Omental fat pad (tissue), 3 donors: ENCODE measurements at regions not wholly inside any gene's neighbourhood (a gene's known extent, or its start where the extent isn't known, plus 50 kb on each side); places are given as distances from the start of the nearest gene placed in this dataset.

Experiments used
- ATAC-seq: fragments of 150-250 bp; one replicate; pipeline ENCODE4 v1.9.1; 2016; ENCODE audit warnings: mild to moderate bottlenecking, moderate library complexity; ENCODE audit not compliant: low FRiP score
- DNase-seq: peaks from one replicate; pipeline ENCODE4 v3.0.0-alpha.2; 2019; ENCODE audit warnings: low spot score
- TF ChIP-seq, protein P1 (sequence below), 3 donors: fragments of 450-650 bp; IDR thresholded peaks; one replicate each; pipeline ENCODE4 v1.5.1; 2016 to 2017; ENCODE audit warnings: antibody characterized with exemption in 3 of 3, mild to moderate bottlenecking in 3 of 3, moderate library complexity in 2 of 3

DNA sequence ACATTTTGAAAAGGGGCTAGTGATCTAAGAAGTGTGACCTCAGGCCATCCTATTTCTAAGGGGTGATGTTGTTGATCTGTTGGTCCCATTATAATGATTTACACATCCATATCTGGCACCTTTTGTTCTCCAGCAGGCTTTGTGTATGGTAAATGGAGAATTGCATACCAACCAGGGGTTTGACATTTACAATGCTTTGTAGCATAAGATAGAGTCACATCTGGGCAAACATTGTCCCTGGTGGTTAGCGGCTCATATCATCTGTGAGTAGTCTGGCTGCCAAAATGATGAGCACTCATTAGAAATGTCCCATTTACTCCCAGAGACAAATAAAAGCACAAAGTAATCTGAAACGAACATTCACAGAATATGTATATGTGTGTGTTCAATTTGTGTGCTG, 1775.5 kb upstream of the CELF4 start:
- no peak for DNase-seq
- TF ChIP-seq, protein P1, sequence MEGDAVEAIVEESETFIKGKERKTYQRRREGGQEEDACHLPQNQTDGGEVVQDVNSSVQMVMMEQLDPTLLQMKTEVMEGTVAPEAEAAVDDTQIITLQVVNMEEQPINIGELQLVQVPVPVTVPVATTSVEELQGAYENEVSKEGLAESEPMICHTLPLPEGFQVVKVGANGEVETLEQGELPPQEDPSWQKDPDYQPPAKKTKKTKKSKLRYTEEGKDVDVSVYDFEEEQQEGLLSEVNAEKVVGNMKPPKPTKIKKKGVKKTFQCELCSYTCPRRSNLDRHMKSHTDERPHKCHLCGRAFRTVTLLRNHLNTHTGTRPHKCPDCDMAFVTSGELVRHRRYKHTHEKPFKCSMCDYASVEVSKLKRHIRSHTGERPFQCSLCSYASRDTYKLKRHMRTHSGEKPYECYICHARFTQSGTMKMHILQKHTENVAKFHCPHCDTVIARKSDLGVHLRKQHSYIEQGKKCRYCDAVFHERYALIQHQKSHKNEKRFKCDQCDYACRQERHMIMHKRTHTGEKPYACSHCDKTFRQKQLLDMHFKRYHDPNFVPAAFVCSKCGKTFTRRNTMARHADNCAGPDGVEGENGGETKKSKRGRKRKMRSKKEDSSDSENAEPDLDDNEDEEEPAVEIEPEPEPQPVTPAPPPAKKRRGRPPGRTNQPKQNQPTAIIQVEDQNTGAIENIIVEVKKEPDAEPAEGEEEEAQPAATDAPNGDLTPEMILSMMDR (IDR thresholded peaks at IDR 0.05), result no peak
- no peak for ATAC-seq

GRCh38 chr18:39340418-39340817, 1774.8 kb upstream of the CELF4 start:
- TF ChIP-seq, protein P1 (IDR thresholded peaks at IDR 0.05), result no peak
- DNase-seq, result no peak
- no peak for ATAC-seq

DNA sequence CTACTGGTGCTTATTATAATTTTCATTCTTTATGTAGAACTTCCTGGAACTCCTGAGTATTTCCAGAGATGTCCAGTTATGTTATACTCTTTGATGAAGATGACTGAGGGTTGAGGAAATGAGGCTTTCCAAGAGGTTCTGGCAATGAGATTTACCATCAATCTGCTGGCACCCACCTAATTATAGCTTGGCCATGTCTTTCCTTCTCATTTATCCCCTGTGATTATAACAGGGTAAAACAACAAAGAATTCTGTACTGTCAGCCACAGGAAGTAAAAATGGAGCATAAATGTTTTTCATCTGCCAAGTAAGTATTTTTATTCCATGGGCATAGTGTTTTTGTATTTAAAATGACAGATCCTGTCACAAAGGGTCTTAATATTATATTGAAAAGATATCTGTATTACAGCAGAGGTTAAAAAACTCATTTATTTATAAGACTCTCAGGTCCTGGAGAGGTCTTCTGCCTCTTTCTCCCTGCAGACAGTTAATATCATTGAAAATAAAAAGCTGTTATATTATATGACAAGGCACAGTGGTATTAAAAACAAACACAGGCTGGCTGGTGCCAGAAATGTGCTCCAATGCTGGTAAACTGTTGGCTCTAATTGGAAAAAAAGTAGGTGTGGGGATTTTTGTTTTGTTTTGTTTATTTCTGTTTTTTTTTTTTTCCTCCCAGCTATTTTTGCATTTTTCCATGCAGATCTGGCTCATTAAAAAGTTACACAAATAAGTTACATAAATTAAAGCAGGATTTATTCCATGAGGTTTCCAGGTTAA, 1764.1 kb upstream of the CELF4 start:
- no peak for DNase-seq
- TF ChIP-seq, protein P1 (IDR thresholded peaks at IDR 0.05), result no peak
- no peak for ATAC-seq

GRCh38 chr18:39326772-39327171, 1761.2 kb upstream of the CELF4 start:
- no peak for ATAC-seq
- no peak for DNase-seq
- TF ChIP-seq, protein P1 (IDR thresholded peaks at IDR 0.05), result no peak

DNA sequence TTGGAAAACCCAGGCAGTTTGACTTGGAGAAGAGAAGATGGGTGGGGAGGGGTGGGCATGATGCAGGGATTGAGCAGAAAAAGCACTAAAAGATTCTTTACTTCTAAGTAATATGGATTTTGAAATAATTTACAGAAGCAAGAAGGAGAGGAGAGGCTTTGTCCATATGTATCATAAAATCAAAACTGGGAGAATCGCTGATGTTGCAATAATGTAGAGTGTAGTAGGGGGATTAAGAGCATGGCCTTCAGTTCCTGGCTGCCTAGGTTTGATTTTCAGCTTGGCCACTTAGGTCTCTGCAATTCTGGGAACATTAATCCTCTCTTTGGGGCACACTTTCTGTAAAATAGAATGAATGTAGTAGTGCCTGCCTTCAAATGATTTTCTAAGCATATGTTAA, 1760.4 kb upstream of the CELF4 start:
- DNase-seq (no peak), ATAC-seq (no peak)
- TF ChIP-seq, protein P1 (IDR thresholded peaks at IDR 0.05), result no peak

DNA sequence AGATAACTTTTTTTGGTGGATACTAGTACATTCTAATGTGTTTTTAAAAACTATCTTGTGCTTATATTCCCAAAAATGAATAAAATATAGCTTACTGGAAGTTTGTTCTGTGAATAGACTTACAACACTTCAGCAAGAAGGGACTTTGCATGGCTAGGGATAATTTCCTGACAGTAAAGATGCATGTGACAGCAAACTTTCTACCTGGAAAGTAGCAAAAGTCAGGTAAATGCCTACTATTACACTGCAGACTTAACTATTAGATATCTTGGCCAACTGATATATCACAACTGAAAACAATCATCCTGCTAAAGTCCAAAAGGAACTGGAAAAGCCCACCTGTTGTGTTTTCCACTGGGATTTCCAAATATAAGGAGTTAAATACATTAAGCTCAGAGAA, 1753.5 kb upstream of the CELF4 start:
- TF ChIP-seq, protein P1 (IDR thresholded peaks at IDR 0.05), result no peak
- no peak for DNase-seq
- ATAC-seq, result no peak

GRCh38 chr18:39318462-39318861, 1752.9 kb upstream of the CELF4 start:
- DNase-seq (no peak), ATAC-seq (no peak)
- TF ChIP-seq, protein P1 (IDR thresholded peaks at IDR 0.05), result no peak
